ENCODE measurements at regions not wholly inside any gene's neighbourhood (a gene's known extent, or its start where the extent isn't known, plus 50 kb on each side); places are given as distances from the start of the nearest gene placed in this dataset.

- TF ChIP-seq CTCF (conservative IDR thresholded peaks at IDR 0.05; ENCODE audit: low read length): no peak
- no peak for TF ChIP-seq EZH2phosphoT487 (IDR thresholded peaks at IDR 0.05; ENCODE audit: borderline replicate concordance, low read depth, low read length)
Measured at GRCh38 chr10:20656886-20657285, 240.2 kb downstream of the NEBL start.
